Ovary (tissue), 3 donors: ENCODE measurements at regions not wholly inside any gene's neighbourhood (a gene's known extent, or its start where the extent isn't known, plus 50 kb on each side); places are given as distances from the start of the nearest gene placed in this dataset.

ENCODE experiments used
- EP300 ChIP-seq: sonication (generic); formaldehyde crosslinking; IDR thresholded peaks from one replicate; pipeline ENCODE4 v1.6.1; 2017; ENCODE audit warnings: antibody characterized with exemption
- POLR2A ChIP-seq: fragments of 450-650 bp; IDR thresholded peaks from one replicate; pipeline ENCODE4 v1.6.1; 2017; ENCODE audit warnings: antibody characterized with exemption, mild to moderate bottlenecking, moderate library complexity
- TF ChIP-seq, protein P1 (sequence below), 3 donors: fragments of 450-650 bp in 2 of 3; fragments of 200-600 bp in 1 of 3; IDR thresholded peaks; one replicate each; pipeline versions ENCODE4 v1.5.1 to v1.8.0; 2016 to 2022; ENCODE audit warnings: antibody characterized with exemption in 3 of 3, mild to moderate bottlenecking in 1 of 3
- donor health status: DM: no; HTN: no; CAD: no.

DNA sequence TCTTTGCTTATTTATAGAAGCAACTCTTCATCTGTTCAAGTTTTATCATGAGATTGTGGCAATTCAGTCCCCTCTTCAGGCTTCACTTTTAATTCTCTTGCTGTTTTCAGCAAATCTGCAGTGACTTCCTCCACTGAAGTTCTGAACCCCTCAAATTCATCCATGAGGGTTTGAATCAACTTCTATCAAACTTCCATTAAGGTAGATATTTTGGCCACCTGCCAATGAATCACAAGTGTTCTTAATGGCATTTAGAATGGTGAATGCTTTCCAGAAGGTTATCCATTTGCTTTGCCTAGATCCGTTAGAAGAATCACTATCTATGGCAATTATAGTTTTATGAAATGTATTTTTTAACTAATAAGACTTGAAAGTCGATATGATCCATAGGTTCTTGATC is 946.7 kb upstream of the B3GALT2 start:
- TF ChIP-seq, protein P1, sequence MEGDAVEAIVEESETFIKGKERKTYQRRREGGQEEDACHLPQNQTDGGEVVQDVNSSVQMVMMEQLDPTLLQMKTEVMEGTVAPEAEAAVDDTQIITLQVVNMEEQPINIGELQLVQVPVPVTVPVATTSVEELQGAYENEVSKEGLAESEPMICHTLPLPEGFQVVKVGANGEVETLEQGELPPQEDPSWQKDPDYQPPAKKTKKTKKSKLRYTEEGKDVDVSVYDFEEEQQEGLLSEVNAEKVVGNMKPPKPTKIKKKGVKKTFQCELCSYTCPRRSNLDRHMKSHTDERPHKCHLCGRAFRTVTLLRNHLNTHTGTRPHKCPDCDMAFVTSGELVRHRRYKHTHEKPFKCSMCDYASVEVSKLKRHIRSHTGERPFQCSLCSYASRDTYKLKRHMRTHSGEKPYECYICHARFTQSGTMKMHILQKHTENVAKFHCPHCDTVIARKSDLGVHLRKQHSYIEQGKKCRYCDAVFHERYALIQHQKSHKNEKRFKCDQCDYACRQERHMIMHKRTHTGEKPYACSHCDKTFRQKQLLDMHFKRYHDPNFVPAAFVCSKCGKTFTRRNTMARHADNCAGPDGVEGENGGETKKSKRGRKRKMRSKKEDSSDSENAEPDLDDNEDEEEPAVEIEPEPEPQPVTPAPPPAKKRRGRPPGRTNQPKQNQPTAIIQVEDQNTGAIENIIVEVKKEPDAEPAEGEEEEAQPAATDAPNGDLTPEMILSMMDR (IDR thresholded peaks at IDR 0.05) = no peak
- TF ChIP-seq POLR2A (no peak), EP300 (no peak)
